ENCODE measurements at regions not wholly inside any gene's neighbourhood (a gene's known extent, or its start where the extent isn't known, plus 50 kb on each side); places are given as distances from the start of the nearest gene placed in this dataset.

- TF ChIP-seq ZFX (IDR thresholded peaks at IDR 0.05) (no peak), CTCF (conservative IDR thresholded peaks at IDR 0.05) (no peak)
Measured at GRCh38 chr4:152258391-152258790, 277.5 kb downstream of the FBXW7 start.
